Fibroblast of skin of left biceps (primary cell): ENCODE measurements at regions not wholly inside any gene's neighbourhood (a gene's known extent, or its start where the extent isn't known, plus 50 kb on each side); places are given as distances from the start of the nearest gene placed in this dataset.
"Not testable (repeated sequence)": the region's sequence is repeated elsewhere in the genome, so short reads cannot be mapped to it uniquely, and the experiment has no call there.

Source experiments
- DNase-seq, 2 experiments: peaks; one replicate each; pipeline ENCODE4 v3.0.0-alpha.2; 2013; ENCODE audit warnings: low read depth in 2 of 2

DNA sequence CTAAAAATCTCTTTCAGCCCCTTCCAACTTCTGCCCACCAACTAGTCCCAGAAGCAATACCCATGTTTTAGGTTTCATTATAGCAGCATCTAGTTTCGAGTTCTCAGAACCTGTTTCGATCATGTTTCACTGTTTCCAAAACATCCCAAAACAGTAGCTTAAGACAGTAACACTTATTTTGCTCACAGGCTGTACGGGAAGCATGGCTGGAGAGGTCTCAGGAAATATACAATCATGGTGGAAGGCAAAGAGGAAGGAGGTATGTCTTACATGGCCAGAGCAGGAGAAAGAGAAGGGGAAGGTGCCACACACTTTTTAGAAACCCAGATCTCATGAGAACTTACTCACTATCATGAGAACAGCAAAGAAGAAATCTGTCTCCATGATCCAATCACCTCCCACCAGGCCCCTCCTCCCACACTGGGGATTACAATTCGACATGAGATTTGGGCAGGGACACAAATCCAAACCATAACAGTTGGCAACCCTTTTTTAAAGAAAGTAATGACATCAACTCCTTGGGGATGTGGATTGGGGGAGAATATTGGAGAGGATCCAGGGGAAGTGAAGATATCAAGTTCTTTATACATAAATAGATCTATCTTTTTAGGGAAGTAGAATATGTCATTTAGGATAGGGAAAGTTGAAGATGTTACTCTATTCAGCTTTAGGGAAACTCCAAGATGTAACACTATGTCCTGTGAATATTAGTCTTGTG is 269.9 kb upstream of the PLEKHG7 start:
- no peak for DNase-seq

DNA sequence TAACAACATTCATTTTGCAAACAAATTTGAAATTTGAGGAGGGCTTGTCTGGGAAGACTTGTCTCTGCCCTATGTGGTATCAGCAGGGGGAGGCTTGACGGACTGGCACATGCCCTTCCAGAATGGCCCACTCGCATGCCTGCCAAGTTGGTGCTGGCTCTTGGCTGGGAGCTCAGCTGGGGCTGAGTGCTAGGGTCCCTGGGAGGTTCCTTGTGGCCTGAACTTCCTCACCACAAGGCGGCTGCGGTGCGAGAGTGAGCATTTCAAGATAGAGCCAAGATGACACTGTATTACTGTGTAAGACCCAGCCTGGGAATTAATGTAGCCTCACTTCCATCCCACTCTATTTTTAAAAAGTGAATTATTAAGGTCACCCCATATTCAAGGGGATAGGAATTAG is 271.6 kb upstream of the PLEKHG7 start:
- no peak for DNase-seq

DNA sequence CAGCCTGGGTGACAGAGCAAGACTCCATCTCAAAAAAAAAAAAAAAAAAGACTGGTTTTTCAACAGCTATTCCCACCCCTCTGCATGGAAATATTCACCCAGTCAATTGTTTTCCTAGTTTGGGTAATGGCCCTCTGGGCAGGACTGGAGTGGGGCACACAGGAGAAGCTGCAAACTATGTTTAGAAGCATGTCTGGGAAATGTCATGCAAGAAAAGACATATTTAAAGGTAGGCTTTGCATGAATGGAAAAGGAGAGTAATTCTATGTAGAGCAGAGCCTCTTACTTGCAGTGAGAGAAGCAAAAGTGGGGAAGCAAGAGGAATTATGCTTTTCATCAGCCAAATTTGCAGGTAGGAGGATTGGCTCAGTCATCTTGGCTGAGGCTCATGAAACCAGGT is 276.5 kb upstream of the PLEKHG7 start:
- no peak for DNase-seq

DNA sequence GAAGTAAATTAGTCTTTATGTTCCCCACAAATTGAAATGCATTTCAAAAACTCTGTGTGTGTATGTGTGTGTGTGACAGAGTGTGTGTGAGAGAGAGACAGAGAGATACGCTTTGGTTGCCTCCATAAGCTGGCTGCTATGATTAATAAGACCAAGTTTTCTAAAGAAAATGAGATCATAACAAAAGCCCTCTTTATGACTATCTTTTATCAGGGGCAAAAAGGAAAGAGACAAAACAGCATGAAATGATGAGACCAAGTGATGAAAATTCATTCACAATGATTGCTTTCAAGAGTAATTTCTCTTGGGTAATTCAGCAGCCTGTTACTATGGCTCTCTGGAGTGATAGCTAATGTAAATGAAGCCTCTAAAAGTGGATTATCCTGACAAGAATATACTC is 277.6 kb upstream of the PLEKHG7 start:
- no peak for DNase-seq

DNA sequence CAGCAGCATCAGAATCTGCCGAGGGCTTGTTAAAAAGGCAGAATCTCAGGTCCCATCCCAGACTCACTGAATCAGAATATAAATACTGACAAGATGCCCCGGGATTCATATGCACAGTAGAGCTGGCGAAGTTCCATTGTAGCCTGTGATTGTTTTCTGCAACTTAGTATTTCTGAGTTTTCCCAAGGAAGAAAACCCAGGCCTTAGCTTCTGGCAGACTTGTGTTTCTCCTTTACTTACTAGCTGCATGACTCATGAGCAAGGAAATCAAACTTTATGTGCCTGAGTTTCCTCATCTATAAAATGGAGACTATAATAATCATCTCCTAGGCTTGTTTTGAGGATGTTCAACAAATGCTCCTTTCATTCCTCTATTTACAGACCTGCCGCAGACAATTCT is 278.5 kb upstream of the PLEKHG7 start:
- DNase-seq, result no peak

DNA sequence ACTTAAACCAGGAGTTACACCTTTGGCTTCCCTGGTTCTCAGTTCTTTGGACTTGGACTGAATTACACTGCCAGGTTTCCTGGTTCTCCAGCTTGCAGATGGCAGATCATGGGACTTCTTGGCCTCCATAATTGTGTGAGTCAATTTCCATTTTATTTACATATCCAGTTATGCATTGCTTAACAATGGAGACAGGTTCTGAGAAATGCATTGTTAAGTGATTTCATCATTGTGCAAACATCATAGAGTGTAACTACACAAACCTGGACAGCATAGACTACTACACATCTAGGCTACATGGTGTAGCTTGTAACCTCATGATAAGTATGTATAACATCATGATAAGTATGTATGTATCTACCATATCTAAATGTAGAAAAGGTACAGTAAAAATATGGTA is 276.1 kb upstream of the BTG1 start:
- DNase-seq, result no peak

DNA sequence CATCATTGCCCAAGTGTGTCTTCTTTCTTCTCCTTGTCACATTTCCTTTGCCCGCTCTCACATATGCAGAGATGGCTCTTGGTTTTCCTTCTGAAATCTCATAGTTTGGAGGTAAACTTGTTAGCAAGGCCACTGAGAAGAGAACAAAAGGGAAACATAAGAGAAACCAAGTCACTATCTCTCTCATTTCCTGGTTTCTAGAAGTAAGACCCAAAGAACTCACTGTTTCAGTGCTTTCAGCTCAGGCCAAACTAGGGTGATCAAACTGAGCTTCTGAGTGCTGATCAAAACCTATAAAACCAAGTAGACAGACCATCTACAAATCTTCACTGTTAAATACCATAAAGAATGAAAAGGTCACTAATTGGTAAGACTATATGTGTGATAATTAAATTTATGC is 275.4 kb upstream of the BTG1 start:
- DNase-seq, result no peak

DNA sequence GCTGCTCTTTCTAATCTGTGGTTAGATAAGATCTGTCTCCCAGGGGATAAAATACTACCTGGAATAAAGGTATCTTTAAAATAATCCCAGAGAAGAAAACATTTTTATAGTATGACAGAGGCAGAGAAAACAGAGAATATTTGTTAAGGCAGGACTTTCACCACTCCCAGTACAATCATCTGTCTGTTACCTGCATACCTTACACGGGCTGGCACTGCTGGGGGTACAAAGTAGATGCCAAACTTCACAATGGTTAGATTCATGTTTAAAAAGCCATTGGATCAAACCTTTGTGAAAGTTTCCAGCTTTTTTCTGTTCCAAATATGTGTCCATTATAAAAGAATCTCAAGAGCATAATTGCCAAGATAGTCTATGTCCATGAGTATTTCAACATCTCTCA is 273.6 kb upstream of the BTG1 start:
- no peak for DNase-seq

DNA sequence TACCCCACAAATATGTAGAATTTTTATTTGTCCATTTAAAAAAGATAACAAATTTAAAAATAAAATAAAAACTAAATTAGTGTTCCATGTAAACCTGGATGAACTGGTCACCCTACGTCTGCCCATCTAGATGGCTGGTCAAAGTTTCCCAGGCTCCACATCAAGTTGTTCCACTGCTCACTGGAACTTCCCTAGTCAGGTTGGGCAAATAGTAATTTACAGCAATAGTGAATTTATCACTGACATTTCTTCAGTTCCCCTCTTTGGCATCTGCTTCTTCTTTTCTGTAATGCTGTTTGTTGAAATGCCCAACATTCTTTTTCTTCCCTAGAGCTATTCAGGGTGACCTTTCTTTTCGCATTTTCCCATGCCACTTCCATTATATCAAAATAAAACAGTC is 272.7 kb upstream of the BTG1 start:
- DNase-seq, result no peak

DNA sequence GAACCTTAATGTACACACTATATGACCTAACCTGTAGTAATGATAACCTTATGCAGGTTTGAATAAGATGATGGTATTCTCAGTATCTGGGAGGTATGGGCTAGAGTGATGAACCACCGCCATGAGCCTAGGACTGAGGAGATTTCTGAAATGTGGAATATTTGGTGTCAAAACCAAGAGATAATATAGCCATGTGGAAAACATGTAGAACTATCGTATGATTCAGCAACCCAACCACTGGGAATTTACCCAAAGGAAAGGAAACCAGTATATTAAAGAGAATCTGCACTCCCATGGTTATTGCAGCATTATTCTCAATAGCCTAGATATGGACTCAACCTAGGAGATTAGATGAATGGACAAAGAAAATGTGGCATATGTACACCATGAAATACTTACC is 271.7 kb upstream of the BTG1 start:
- DNase-seq, result no peak

DNA sequence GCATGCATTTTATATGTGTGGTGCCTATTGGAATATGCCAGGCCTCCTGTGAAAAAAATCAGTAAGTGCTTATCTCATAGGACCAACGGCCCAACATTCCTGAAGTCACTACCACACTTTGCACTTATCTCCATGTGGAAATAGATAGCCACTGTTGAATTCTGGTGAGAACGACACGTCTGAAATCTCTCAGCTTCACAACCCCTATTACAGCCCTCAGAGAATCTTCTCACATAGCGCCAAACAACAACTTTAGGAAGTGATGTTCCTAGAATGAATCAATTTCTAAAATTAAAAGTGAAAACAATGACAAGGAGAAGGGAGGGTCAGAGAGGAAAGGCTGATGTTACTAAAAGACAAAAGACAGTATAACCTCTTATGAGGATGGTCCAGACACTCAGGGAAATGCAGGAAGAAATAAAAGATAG is 270.8 kb upstream of the BTG1 start:
- no peak for DNase-seq

DNA sequence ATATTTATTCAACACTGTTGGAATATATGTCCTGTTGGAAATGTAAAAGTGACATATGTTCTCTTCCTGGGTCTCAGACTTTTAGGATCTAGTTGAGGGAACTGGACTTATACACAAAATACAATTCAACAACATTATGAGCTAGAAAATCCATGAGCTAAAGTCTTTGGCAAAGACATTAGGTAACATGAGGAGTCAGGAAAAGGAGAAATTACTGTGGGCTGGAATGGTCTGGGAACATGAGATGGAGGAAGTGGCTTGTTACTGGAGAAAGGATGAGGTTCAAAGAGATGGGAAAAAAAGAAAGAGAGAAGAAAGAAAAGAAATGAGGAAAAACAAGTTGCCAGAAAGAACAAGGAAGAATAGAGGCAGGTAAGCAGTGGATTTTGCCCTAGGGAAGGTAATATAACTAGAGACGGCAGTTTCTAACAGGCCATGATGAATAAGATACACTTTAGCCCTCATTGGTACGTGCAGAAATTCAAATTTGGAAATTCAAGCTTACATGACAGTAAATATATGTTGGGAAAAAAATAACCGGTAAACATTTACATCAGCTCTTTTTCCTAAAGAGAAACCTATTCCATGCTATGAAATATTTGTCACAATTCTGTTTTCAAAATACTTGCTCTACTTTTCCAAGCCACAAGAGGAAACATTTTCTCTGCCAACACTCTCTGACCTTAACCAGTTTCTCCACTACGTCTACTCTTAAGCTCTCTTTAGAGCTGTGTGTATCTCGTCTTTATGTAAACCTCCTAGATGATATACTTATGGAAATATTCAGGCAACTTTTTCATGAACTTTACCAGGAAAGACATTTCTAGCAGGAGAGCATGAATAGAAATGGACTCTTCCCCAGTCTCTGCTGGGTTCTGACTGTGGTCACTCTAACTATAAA is 268.8 kb upstream of the BTG1 start:
- DNase-seq, result no peak

DNA sequence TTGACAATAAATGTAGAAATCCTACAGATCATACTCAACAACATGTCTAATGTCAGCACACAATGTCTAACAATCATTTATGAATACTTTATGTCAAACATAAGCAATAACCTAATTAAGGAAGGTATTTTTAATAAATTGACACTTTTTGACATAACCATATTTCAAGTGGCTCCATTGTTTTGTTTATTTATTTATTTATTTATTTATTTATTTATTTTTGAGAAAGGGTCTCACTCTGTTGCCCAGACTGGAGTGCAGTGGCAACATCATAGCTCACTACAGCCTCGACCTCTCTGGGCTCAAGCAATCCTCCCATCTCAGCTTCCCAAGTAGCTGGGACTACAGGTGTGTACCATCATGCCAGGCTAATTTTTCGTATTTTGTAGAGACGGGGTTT is 267.6 kb upstream of the BTG1 start:
- DNase-seq, result no peak

DNA sequence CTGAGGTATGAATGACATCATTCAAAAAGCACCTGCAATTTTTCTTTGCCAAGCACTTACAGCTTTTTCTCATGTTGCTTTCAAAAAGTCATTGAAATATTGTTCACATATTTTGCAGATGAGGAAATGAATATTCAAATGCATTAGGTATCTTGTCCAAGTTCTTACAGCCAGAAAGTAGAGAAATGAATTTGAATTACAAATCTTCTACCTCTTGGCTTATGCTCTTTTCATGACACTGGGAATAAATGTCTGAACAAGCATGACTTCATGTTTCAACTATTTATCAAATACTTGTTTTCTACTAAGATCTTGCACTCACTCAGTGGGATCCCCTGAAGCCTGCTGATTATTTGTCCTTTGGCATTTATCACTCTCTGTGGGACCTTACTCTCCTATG is 267.2 kb upstream of the BTG1 start:
- DNase-seq, result no peak

DNA sequence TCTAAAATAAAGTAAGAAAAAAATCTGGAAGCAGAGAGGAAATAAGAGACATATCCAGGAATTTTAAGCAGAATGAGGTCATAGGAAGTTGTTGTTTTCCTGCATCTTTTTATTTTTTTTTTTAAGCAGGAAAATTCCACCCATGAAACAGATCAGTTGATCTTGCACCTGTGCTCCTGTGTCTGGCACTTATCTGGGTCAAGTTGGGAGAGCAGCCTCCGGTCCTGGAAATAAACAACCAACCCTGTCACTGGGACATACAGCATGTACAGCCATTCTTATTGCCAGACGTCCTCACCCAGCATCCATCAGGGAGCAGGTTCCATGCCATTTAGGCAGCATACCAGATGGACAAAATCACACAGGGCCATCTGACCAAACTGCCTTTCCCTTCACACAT is 266.0 kb upstream of the BTG1 start:
- no peak for DNase-seq

DNA sequence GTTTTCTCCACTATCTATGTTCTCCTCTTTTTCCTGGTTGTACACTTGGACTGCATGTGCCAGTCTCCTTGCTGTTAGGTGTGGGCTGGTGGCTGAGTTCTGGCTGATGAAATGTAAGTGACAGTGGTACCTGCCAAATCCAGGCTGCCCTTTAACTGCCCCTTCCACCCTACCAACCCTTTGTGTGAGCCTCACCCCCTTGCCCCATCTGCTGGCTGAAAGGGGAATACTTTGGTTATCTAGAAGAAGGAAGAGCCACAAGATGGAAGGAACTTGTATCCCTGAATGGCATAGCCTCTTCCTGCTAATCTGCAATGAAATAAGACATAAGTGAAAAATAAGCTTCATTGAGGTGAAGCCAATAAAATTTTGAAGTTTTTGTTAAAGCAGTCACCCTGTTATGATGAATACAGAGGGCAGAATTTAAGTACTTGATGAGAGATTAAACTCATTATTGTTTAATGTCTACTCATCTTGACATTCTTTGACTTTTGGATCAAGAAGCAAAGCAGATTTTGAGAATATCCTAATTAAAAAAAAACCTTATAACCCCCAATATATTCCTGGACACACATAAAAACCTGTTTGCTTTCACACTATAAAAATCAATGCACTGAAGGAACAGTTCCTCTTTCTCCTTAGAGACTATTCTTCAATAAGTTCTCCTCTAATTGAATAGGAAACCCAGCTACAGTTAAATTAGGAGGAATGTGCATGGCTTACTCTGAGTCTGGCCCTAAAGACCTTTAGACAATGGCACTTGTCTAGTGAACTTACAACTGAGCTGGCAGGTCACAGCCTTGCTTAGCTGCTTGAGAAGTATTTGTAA is 262.6 kb upstream of the BTG1 start:
- DNase-seq, result peak in 1 of 2 experiments; percentile 3

DNA sequence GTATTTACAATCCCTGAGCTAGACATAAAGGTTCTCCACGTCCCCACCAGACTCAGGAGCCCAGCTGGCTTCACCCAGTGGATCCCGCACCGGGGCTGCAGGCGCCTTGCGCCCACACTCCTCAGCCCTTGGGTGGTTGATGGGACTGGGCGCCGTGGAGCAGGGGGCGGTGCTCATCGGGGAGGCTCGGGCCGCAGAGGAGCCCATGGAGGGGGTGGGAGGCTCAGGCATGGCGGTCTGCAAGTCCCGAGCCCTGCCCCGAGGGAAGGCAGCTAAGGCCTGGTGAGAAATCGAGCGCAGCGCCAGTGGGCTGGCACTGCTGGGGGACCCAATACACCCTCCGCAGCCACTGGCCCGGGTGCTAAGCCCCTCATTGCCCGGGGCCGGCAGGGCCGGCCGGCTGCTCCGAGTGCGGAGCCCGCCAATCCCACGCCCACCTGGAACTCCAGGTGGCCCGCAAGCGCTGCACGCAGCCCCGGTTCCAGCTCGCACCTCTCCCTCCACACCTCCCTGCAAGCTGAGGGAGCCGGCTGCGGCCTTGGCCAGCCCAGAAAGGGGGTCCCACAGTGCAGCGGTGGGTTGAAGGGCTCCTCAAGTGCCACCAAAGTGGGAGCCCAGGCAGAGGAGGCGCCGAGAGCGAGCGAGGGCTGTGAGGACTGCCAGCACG is 260.9 kb upstream of the BTG1 start:
- DNase-seq, result not testable (repeated sequence)

DNA sequence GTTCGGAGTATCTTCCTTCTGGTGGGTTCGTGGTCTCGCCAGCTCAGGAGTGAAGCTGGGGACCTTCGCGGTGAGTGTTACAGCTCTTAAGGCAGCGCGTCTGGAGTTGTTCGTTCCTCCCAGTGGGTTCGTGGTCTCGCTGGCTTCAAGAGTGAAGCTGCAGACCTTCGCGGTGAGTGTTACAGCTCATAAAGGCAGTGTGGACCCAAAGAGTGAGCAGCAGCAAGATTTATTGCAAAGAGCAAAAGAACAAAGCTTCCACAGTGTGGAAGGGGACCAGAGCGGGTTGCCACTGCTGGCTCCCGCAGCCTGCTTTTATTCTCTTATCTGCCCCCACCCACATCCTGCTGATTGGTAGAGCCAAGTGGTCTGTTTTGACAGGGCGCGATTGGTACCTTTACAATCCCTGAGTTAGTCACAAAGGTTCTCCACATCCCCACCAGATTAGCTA is 260.2 kb upstream of the BTG1 start:
- not testable (repeated sequence) for DNase-seq

DNA sequence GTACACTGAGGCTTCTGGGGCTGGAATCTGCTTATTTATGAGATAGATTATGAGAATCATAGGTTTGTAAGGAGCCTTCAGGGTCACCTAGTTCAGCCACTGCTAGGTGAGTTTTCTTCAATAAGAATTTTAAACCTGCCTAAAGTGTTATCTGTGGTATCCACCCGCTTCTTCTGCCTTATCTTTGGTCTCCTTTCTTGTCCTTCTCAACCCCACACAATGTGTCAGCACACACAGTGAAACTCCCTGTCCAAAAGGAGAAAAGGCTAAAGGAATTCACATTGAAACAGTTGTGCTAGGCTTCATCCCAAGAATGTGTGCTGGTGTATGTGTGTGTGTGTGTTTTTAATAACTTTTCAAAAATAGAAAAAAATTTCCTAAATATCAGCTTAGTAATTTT is 259.3 kb upstream of the BTG1 start:
- DNase-seq, result no peak

DNA sequence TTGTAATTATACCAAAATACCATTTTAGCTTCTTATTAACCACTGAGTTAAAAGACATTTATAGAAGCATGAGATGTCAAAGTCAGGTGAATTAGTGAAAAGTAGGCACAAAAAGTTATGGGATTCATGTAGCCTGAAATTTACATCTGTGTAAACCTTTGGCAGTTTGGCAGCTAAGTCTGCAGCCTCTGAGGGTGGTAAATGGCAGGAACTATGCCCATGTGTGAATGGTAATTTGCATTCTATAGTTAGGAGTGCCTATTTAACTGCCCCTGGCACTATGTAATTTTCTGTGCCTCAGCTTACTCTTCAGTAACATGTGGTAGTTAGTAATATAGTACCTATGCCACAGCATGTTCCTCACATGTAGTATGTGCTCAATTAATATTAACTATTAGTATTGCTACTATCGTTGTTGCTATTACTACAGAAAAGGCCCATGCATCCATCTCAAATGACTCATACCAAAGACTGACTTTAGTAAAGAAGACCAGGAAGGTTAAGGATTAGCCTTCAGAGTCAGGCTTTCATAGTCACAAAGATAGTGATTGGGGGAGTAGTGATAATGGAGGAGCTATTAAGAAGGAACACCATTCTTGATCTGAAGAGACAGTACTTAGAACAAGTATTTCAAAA is 258.7 kb upstream of the BTG1 start:
- DNase-seq, result no peak
